Erythroblast (primary cell): ENCODE measurements at regions not wholly inside any gene's neighbourhood (a gene's known extent, or its start where the extent isn't known, plus 50 kb on each side); places are given as distances from the start of the nearest gene placed in this dataset.

Experiments used
- GATA1 ChIP-seq: IDR thresholded peaks from 2 replicates; pipeline ENCODE4 v1.6.1; 2011; ENCODE audit warnings: low read depth, mild to moderate bottlenecking, control low read depth, low read length, moderate library complexity
- POLR2A ChIP-seq: IDR thresholded peaks from 2 replicates; pipeline ENCODE4 v1.6.1; 2011; ENCODE audit warnings: mild to moderate bottlenecking, low read length

- TF ChIP-seq POLR2A (no peak), GATA1 (no peak)
These were observed 222.2 kb upstream of the DKK2 start for GRCh38 chr4:107258359-107258758.
